GM12878 (cell line): ENCODE measurements at regions not wholly inside any gene's neighbourhood (a gene's known extent, or its start where the extent isn't known, plus 50 kb on each side); places are given as distances from the start of the nearest gene placed in this dataset.

Source experiments
- ZNF274 ChIP-seq: IDR thresholded peaks from one replicate; pipeline ENCODE4 v1.8.0; 2011; ENCODE audit not compliant: insufficient read length, insufficient read depth
- TF ChIP-seq, protein P1 (sequence below): fragments of 150-350 bp; IDR thresholded peaks from 2 replicates; pipeline ENCODE4 v1.6.1; 2014; ENCODE audit warnings: mild to moderate bottlenecking, low read depth, low read length

DNA sequence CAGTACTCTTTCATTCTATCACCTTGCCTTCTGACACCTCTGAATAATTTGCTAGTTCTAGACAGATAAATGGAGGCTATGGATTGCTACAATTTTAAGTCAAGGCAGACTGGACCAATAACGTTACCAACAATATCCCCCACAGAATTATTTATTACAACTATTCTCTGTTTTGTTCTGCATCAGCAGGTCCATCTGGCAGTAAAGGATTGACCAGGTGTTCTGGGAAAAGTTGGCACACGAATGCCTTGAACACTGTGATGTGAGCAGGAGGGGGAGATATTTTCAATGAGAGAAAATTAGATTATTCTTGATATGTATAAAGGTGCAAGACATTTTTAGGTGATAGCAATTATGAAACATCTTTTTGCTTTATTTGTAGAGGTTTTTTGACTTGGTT, 718.8 kb upstream of the TMPRSS15 start:
- TF ChIP-seq, protein P1, sequence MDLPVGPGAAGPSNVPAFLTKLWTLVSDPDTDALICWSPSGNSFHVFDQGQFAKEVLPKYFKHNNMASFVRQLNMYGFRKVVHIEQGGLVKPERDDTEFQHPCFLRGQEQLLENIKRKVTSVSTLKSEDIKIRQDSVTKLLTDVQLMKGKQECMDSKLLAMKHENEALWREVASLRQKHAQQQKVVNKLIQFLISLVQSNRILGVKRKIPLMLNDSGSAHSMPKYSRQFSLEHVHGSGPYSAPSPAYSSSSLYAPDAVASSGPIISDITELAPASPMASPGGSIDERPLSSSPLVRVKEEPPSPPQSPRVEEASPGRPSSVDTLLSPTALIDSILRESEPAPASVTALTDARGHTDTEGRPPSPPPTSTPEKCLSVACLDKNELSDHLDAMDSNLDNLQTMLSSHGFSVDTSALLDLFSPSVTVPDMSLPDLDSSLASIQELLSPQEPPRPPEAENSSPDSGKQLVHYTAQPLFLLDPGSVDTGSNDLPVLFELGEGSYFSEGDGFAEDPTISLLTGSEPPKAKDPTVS: no peak
- TF ChIP-seq ZNF274: no peak
